ENCODE measurements at regions not wholly inside any gene's neighbourhood (a gene's known extent, or its start where the extent isn't known, plus 50 kb on each side); places are given as distances from the start of the nearest gene placed in this dataset.

- ChIA-PET POLR2A (ENCODE audit: low non-redundant PET) (interaction anchor here (0.6 kb wide), 1 partner anchor 570 kb away, joined by 3 read pairs; no protein-coding TSS in a partner anchor), CTCF (interaction anchor here (0.6 kb wide), 1 partner anchor 49 kb away, joined by 5 read pairs; no protein-coding TSS in a partner anchor)
- TF ChIP-seq, protein P1, sequence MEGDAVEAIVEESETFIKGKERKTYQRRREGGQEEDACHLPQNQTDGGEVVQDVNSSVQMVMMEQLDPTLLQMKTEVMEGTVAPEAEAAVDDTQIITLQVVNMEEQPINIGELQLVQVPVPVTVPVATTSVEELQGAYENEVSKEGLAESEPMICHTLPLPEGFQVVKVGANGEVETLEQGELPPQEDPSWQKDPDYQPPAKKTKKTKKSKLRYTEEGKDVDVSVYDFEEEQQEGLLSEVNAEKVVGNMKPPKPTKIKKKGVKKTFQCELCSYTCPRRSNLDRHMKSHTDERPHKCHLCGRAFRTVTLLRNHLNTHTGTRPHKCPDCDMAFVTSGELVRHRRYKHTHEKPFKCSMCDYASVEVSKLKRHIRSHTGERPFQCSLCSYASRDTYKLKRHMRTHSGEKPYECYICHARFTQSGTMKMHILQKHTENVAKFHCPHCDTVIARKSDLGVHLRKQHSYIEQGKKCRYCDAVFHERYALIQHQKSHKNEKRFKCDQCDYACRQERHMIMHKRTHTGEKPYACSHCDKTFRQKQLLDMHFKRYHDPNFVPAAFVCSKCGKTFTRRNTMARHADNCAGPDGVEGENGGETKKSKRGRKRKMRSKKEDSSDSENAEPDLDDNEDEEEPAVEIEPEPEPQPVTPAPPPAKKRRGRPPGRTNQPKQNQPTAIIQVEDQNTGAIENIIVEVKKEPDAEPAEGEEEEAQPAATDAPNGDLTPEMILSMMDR (conservative IDR thresholded peaks at IDR 0.05; ENCODE audit: low read depth), result no peak
- no peak overlapping the region for H3K27ac ChIP-seq
- no peak for DNase-seq (ENCODE audit: low spot score)
These were observed 1324.5 kb upstream of the DDX18 start for GRCh38 chr2:116489944-116490343.

GRCh38 chr2:116490511-116491145, 1323.9 kb upstream of the DDX18 start:
- POLR2A ChIA-PET (ENCODE audit: low non-redundant PET), result interaction anchor here (0.6 kb wide), 1 partner anchor 571 kb away, joined by 3 read pairs; no protein-coding TSS in a partner anchor

DNA sequence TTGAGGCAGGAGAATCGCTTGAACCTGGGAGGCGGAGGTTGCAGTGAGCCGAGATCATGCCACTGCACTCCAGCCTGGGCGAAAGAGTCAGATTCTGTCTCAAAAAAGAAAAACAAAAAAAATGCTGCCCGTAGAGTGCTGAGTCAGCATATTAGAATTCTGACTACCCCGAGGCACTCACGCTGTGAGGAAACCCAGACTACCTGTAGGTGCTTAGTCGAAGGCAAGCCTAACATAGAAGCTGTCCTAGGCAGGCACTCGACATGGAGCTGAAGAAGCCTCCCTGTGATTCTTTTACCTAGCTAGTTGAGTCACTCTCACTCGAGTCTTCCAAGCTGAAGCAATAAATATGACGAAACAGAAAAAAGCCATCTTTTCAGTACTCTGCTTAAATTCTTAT, 1323.2 kb upstream of the DDX18 start:
- ChIA-PET POLR2A (ENCODE audit: low non-redundant PET) (no interaction called here), CTCF (no interaction called here)
- DNase-seq (ENCODE audit: low spot score), result no peak
- TF ChIP-seq, protein P1 (conservative IDR thresholded peaks at IDR 0.05; ENCODE audit: low read depth), result no peak
- H3K27ac ChIP-seq, result no peak overlapping the region

More at GRCh38 chr2:116490511-116491145, 1323.9 kb upstream of the DDX18 start:
- no peak overlapping the region for H3K27ac ChIP-seq
- CTCF ChIA-PET, result no interaction called here
- no peak for DNase-seq (ENCODE audit: low spot score)
- TF ChIP-seq, protein P1 (conservative IDR thresholded peaks at IDR 0.05; ENCODE audit: low read depth), result no peak

GRCh38 chr2:116499389-116499788, 1315.1 kb upstream of the DDX18 start:
- TF ChIP-seq, protein P1 (conservative IDR thresholded peaks at IDR 0.05; ENCODE audit: low read depth), result no peak
- no peak for DNase-seq (ENCODE audit: low spot score)
- H3K27ac ChIP-seq, result no peak overlapping the region
- POLR2A ChIA-PET (ENCODE audit: low non-redundant PET), result no interaction called here
- CTCF ChIA-PET, result no interaction called here

GRCh38 chr2:116510117-116510671, 1304.3 kb upstream of the DDX18 start:
- TF ChIP-seq, protein P1 (conservative IDR thresholded peaks at IDR 0.05; ENCODE audit: low read depth), result peak; percentile 55
- H3K27ac ChIP-seq, result no peak overlapping the region
- POLR2A ChIA-PET (ENCODE audit: low non-redundant PET), result no interaction called here
- peak; percentile 4 for DNase-seq (ENCODE audit: low spot score)
- CTCF ChIA-PET, result no interaction called here

DNA sequence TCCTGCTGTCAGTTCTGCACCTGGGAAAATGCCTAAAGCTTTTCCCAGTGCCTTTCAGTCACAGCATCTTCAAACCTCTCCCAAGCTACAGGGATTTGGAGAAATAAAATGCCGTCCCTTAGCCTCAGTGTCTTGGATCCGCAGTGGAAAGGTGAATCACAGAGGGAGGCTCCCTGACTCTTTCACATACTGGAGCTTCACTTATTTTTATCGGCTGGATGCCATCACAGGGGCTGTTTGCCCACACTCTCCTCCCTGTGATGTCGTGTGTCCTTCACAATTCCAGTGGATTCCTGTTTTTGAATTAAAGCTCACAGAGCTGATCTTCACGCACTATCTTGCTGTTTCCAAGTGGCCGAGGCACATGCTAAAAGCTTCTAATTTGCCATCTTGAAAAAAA, 1303.1 kb upstream of the DDX18 start:
- H3K27ac ChIP-seq, result no peak overlapping the region
- ChIA-PET POLR2A (ENCODE audit: low non-redundant PET) (no interaction called here), CTCF (interaction anchor here (0.7 kb wide), 1 partner anchor 421 kb away, joined by 3 read pairs; no protein-coding TSS in a partner anchor)
- TF ChIP-seq, protein P1 (conservative IDR thresholded peaks at IDR 0.05; ENCODE audit: low read depth), result no peak
- DNase-seq (ENCODE audit: low spot score), result no peak
